ENCODE measurements at regions not wholly inside any gene's neighbourhood (a gene's known extent, or its start where the extent isn't known, plus 50 kb on each side); places are given as distances from the start of the nearest gene placed in this dataset.

DNA sequence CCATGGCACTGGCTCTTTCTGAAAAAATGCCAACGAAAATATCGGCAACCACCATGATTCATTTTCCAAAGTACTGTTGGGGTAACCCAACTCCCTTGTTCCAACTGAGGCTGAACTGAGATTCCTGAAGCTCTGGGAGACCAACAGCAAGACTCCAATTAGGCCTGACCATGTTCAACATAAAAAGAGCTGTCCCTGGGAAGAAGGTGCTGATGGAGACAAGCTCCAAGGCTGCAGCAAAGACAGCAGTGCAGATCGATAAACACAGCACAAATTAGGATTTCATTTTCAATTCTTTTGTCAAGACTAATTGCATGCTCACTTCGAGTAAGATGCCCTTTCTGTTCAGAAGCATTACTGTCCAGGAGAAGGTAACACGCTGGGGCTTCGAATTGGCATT lies 968.0 kb downstream of the UQCRFS1 start:
- no peak for DNase-seq

DNA sequence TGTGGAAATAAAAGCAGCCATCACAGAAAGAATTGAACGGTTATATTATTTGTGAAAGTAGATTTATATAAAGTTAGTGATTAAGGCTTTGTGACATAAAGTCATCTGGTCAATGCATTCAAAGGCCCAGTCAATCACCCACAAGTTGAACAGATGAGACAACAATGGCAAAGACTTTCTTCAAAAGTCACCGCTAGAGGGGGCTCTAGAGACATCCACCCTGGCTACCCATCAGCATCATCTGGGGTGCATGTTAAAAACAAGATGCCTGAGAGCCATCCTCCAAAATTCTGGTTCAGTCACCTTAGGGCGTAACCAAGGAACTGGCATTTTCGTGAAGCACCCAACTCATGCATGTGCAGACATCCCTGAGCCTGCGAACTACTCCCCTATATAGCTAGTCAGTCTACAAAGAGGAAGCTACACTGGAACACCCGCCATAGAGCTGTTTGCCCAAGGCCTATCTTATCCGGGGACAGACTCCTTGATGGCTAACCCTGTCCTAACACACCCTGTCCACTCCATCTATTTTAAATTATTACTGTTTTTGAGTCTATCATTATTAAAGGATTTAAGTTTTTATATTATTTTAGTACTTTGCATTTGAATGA lies 970.5 kb downstream of the UQCRFS1 start:
- DNase-seq, result peak in 1 of 2 donors; percentile 4

DNA sequence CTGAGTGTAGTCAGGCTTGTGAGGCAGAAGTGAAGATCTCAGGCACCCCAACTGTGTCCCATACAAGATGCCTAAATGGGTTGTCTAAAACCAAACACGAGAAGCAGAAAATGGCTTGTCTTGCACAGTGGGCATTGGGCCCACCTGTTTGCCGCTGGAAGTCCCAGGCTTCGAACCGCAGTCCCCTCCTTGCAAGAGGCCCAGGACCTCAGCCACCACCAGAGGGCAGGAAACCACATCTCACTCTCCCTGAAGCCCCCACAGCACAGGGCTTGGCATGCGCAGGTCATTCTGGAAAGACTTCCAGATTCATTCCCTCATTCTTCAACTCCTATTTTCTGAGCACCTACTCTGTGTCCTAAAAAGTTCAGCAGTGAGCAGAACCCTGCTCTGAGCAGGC lies 973.7 kb downstream of the UQCRFS1 start:
- no peak for DNase-seq

DNA sequence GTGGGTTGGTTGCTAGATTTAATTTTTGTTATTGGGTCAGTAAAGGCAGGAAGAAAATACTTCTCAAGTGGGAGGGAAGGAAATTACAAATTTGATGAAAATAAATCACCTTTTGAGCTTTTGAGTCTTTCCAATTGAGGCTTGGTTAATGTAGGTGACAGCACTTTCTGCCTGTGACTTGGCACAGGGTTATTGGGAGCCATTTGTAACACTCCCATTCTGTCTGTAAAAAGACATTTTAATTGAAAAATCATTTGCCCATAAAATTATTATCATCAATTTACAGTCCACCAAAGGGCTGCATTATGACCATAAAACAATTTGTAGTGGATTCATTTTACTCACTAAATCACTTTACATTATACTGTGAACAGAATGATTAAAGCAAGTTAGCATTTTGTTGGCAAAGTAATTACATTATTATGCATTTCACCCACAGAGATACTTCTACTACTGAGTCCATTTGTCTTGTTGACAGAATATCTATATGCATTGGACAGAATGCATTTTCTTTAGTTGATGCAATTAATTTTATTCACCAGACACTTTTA lies 974.6 kb downstream of the UQCRFS1 start:
- no peak for DNase-seq

DNA sequence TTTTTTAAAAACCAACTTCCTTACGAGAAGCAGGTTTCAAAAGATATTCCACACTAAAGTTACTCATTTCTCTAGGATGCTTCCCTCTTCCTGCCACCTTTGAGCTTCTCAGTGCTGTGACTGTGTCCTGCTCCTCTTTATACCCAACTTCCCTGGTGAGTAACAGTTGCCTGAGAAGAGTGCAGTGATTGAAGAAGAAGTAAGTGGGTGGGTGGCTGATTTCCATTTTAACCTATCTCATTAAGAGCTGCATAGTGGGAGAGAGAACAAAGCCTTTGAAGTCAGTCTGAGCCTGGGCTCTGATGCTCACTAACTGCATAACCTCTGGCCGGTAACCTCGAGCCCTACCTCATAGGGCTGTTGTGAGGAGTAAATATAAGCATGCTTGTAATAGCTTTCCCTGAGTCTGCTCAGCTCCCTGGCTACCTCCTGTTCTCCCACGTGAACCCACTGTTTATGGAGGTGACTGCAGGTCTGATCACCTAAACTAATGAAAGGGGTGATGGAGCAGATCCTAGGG lies 977.3 kb downstream of the UQCRFS1 start:
- no peak for DNase-seq

DNA sequence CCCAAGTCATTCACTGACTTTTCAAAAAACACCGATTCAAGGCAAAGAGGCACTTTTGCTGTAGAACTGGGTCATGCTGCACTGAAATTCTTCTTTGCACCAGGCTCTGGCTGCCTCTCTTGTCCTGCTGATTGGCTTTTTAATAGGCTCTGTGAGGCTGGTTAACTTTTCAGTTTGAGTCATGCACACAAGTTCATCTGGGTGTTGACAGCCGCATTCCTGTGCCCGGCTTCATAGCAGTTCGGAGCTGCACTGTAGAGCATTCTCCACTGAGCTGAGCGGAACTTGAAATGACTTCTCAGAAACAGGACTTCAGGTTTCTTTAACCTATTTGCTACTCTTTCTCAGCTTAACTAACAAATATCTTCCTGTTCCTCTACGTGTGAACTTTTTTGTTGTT lies 978.3 kb downstream of the UQCRFS1 start:
- no peak for DNase-seq

DNA sequence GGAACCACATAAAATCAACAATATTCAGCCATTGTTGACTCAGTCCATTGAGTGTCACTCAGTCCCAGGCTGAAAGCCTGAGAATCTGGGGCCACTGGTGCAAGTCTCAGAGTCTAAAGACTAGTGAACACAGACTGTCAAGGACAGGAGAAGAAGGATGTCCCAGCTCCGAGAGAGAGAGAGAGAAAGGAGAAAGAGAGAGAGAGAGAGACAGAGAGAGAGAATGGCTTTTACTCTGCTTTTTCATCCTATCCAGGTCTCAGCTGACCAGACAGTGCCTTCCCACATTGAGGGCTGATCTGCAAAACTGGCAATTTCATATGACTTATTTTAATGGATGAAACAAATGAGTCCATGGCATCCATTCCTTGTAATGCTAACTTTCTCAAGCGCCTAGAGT lies 984.1 kb downstream of the UQCRFS1 start:
- DNase-seq, result no peak

DNA sequence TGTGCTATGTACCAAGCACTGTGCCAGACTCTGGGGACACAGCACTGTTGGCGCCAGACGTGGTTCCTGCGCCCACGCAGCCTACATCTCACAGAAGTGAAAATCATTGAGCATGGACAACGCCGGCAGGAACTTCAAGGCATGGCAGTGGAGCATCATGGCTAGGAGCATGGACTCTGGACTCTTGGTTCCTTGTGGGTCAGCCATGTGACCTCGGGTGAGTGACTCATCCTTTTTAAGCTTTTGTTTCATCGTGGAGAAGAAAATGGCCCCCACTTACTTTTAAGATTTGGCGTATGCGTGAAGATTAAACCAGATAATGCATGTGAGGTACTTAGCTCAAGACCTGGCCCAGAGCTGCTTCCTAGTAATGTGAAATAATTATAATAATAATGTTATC lies 988.5 kb downstream of the UQCRFS1 start:
- no peak for DNase-seq

DNA sequence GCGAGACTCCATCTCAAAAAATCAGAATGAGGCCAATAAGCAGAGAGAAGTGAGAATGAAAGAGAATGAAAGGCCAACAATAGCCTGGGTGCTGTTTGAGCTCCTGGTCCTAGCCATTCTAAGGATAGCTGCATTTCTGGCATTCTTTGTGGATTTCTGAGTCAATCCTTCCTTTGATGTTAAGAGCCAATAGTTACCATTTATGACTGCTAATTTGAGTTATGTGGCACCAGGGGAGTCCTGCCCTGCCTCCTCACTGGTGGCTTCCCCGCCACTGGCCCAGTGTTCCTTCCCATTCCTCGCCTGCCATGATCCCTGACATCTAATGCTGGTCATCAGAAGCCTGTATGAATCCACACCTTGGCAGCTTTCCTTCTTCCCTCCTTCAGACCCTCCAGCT lies 991.2 kb downstream of the UQCRFS1 start:
- no peak for DNase-seq

DNA sequence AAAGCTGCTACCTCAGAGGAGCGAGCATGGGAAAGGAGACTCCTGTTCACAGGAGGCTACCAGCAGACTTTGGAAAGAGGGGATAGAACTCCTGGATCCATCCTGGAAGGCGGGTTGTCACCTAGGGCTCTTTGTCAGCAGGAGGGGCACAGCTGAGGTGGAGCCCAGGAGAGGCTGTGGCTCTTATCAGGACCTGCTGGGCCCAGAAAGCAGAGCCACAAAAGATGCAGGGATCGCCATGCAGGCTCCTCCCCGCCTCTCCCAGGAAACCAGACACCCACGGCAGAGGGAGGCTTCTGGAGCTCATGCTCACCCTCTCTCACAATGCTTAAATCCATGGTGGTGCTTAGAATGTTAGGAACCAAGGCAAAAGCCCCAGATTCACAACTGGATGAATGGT lies 994.2 kb downstream of the UQCRFS1 start:
- no peak for DNase-seq

DNA sequence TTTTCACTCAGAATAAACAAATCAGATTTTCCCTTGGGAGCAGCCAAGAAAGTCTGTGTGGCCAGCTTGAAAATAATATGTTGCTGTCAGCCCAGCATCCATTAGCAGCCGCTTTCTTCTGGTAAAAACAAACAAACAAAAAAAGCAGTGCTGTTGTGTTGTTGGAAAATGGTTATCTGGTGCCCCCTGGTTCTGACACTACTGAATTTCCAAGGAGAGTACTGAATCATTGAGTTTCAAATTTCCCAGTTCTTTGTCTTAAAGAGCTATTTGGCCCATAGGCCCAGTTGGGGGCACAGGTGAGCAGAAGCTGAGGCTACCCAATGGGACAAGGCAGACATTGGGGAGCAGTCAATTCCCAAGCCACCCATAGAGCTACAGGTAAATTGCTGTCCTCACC lies 995.9 kb downstream of the UQCRFS1 start:
- DNase-seq, result no peak

DNA sequence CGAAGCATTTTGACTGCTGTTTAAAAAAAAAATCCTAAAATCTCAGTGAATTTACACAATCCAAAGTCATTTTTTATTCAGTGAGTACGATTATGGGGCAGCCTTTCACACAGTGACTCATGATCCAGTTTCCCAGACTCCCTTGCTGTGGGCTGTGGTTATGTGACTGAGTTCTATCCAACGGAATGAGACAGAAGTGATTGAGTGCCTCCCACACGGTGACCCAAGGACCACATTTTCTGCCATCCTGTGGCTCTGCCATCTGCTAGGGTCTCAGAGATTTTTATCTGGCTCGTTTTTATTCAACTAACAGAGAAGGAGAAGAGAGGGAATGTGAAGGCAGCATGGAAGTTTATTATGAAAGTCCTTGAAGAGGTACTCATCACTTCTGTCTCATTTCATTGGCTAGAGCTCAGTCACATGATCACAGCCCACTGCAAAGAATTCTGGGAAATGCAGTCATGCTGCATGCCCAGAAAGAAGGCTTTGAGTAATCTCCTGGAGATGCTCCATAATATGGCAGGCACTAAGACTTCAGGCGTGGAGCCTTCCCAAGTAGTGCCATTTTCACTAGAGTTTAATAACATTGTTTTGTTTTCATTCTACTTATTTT lies 999.4 kb downstream of the UQCRFS1 start:
- DNase-seq, result no peak

DNA sequence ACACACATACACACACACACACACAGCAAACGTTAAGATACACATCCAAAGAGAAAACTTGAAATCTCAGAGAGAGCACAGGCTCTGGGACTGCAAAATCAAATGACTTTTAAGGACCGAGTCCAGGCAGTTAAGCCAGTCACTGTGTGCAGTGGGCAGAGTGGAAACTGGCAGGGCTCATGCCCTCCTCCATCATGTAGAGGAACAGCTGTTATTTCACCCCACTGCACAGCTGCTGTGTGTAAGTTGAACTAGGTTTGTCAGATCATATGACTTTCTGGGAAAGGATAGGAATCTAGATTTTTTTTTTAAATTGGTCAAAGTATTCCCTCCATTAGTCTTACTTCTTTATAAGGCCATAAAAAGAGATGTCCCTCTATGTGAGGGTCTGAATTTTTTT lies 1002.1 kb downstream of the UQCRFS1 start:
- DNase-seq, result no peak

DNA sequence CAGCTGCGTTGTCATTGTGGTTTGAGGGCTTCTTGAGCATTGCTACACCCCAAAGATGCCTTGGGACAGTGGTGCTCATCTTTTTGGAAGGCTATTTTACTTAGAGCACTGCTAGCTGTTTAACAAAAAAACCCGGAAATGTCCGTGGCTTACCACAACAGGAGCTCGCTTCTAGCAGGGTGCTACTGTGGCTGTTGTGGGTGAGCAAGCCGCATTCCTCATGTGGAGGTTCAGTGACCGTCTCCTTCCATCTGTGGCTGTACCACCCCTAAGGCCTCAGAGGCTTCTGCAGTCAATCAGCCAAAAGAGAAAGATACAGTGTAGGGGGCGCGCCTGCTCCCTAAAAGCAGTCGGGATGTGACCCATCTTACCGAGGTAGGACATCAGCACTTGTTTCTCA lies 1004.2 kb downstream of the UQCRFS1 start:
- no peak for DNase-seq

DNA sequence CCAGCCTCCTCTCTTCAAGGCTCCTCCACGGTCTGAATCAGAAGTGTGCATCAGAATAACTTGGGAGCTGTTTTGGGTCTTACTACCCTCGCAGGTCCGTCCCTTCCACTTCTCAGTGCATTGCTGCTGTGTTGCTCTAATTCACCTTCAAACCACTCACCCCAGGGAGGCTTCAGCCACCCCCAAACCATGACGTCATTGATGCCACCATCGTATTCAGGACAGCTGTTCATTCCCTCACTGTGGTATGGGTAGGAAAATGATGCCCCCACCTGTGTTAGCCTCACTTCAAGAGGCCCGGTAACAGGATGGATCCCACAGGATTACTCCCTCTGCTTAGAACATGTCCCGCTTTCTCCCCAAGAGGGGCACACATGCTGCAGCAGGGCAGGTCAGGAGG lies 1005.7 kb downstream of the UQCRFS1 start:
- no peak for DNase-seq

DNA sequence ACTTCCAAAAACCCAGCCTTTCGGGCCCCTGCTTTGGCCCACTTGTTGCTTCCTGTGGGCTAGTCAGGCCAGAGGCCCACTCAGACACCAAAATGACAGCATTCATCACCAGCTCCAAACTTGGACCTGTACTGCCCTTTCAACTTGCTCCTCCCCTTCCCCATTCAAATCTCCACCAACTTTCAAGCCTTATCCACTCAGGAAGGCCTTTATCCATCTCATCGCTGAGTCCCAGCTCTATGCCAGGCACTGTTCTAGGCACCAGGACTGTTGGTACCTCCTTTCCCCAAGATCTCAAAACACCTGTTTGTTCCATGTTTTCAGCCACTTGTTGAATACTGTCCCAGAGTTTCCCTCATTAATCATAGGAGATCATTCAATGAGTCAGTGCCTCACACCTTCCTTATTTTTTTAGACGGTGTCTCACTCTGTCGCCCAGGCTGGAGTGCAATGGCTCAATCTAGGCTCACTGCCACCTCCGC lies 1011.4 kb downstream of the UQCRFS1 start:
- DNase-seq, result no peak

DNA sequence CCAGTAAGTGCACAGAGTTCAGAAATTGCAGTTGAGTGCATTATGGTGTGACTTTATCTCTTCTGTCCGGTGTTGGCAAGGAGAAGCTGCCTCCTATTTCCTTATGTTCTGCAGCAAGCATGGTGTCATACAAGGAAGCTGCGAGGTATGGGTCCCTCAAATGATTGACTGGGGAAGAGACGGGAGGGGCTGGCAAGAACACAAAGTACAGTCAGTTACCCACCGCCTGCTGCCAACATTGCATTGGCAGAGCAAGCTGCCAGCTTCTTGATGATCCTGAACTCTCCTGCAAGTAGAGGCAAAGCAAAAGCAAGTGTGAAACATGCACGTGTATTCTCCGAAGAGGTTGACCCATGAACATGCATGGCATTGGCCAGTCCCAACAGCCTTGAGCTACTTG lies 1013.6 kb downstream of the UQCRFS1 start:
- DNase-seq, result no peak

DNA sequence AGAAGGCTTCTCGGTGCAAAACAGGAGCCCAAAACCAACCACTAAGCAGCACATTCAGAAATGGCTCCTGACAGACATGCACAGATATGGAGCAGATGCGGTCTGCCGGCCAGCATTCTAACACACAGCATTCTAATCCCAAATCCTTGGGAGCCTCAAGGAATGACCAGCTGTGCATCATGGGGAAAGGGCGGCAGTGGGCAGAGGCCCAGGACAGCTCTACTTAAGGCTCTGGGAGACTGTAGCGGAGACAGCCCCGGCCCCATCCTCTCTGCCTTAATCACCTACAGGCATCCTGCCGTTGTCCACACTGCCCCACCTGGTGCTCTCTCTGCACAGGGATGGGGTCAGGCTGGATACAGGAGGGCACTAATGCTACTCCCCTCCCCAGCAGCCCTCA lies 1016.0 kb downstream of the UQCRFS1 start:
- no peak for DNase-seq

DNA sequence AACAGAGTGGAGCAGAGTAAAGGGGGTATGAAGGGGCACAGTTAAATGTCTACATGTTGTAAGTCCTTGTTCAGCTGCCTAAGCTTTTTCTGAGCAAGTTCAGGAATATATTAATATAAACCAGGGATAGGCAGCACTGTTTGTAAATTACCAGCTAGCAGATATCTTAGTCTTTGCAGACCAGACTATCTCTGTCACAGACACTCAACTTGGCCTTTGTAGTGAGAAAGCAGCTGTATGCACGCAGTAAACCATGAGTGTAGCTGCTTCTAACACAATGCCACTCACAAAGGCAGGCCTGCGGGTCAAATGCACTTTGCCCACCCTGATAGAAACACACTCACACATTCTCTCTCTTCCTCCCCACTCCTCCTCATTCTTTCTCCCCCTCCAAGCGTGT lies 1016.9 kb downstream of the UQCRFS1 start:
- DNase-seq, result no peak

DNA sequence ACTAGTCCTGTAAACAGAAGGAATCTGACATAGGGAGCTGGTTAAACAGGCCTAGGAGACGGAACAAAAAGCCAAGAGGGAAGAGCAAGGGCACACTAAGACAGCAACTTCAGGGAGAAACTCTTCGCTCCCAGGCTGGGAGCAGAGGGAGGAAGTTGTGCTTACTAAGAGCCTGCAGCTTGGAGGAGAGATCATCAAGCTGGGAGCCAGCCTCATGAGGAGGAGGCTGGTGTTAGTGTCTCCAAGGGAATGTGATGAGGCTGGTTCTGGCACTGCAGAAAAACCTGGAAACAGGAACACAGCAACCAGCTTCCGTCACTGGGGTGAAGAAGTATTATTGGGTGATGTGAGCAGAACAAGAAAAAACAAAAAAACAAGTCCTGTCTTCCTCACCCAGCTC lies 1027.3 kb downstream of the UQCRFS1 start:
- no peak for DNase-seq

DNA sequence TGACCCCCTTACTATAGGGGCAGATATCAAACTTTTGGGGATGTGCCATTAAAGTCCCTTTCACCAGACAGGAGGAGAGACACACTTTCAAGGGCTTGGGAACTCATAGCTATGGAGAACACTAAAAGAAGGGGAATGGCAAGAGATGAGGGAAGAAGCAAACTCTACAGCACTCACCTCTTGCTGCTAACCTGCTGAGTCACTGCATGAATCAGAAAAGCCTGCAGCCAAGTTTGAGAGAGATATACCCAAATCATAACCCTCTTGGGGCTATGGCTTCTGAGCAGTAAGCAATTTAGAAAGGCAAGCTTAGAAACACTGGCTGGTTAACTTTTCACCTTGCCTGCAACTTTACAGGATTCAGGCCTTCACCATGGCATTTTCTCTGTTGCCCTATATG lies 1028.0 kb downstream of the UQCRFS1 start:
- no peak for DNase-seq

DNA sequence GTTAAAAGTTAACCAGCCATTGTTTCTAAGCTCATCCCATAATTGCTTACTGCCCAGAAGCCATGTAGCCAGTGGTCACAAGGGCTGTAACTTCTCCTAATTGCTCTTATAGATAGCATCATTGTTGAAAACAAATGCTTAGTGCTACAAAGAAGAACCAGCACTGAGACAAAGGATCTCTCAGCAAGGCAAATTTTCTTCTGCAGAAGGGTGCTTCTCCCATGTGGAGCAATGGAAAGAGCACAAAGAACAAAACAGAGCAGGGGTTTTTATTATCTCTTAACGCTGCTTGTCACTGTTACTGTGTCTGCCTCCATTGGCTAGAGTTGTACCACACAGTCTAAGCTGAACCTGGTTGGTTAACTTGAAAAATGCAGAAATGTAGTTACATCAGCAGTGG lies 1036.8 kb downstream of the UQCRFS1 start:
- no peak for DNase-seq

DNA sequence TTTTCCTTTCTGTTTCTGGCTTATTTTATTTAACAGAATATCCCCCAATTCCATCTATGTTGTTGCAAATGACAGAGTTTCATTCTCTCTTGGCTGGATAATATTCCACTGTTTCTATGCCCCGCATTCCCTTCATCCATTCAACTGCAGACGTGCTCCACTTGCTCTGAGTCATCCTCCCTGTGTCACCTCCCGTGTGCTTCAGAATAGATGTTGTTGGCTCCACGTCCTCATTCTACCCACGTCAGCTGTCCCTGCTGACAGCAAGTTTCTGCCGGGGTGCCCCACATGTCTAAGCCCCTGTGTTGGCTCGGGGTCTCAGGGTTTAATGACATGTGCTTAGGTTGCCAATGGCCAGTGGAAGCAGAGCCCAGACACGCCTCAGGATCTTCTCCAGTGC lies 1041.0 kb downstream of the UQCRFS1 start:
- DNase-seq, result no peak

DNA sequence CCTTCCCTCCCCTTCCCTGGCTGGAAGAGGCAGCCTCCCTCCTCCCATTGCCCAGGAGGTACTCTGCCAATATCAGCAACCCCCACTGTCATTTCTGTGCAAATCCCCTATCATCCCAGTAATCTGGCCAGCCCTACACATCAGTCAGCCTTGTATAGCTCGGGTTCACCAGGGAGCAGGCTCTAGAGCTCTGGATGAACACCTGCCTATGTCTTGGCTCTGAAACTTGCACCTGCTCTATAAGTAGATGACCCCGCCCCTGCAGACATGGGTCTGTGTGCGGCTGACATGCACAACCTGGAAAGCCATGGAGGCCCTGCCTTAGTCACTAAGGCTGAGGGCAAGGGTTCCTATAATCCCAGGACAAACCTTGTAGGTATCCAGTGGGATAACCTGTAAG lies 1042.9 kb downstream of the UQCRFS1 start:
- DNase-seq, result no peak

Measured in hippocampal formation (tissue), 2 donors.